Esophagus muscularis mucosa (tissue), 4 donors: ENCODE measurements at regions not wholly inside any gene's neighbourhood (a gene's known extent, or its start where the extent isn't known, plus 50 kb on each side); places are given as distances from the start of the nearest gene placed in this dataset.

ENCODE experiments used
- DNase-seq: peaks from one replicate; pipeline ENCODE4 v3.0.0-alpha.2; 2017; ENCODE audit errors: extremely low spot score
- H3K27ac ChIP-seq, 4 donors: fragments of 200-600 bp; sonication (generic); replicated peaks in 1 of 4; 1 replicate in 3 of 4; 2 replicates in 1 of 4; pipeline ENCODE4 v1.5.1; 2016 to 2019; ENCODE audit warnings: mild to moderate bottlenecking in 1 of 4
- H3K27me3 ChIP-seq, 4 donors: fragments of 200-600 bp; sonication (generic); one replicate each; pipeline versions ENCODE4 v1.5.1 to v1.6.0; 2016 to 2019
- H3K36me3 ChIP-seq, 4 donors: fragments of 200-600 bp; sonication (generic); one replicate each; pipeline ENCODE4 v1.5.1; 2016 to 2019
- H3K4me1 ChIP-seq, 4 donors: fragments of 200-600 bp; sonication (generic); one replicate each; pipeline ENCODE4 v1.5.1; 2016 to 2019
- H3K4me3 ChIP-seq, 4 donors: fragments of 200-600 bp; sonication (generic); 1 replicate in 2 of 4; 2 replicates in 2 of 4; pipeline ENCODE4 v1.5.1; 2016 to 2019; ENCODE audit warnings: mild to moderate bottlenecking in 4 of 4, moderate library complexity in 1 of 4
- H3K9me3 ChIP-seq, 4 donors: fragments of 200-600 bp; sonication (generic); 1 replicate in 3 of 4; 2 replicates in 1 of 4; pipeline ENCODE4 v1.5.1; 2016 to 2019
- EP300 ChIP-seq: sonication (generic); formaldehyde crosslinking; IDR thresholded peaks from one replicate; pipeline ENCODE4 v1.6.1; 2017; ENCODE audit warnings: antibody characterized with exemption
- POLR2A ChIP-seq: fragments of 450-650 bp; IDR thresholded peaks from one replicate; pipeline ENCODE4 v1.6.1; 2017; ENCODE audit warnings: antibody characterized with exemption, moderate library complexity, mild to moderate bottlenecking, low read depth
- POLR2AphosphoS5 ChIP-seq, 2 donors: sonication (generic); formaldehyde crosslinking; IDR thresholded peaks; one replicate each; pipeline ENCODE4 v1.6.1; 2017; ENCODE audit warnings: antibody characterized with exemption in 2 of 2
- WGBS: methylation state at CpG from one replicate; pipeline ENCODE4 v1.1.5; 2018; 5-methylcytosine and 5-hydroxymethylcytosine counted together
- intact Hi-C: fragments of 100-400 bp; cut with DNase I; formaldehyde crosslinking; loops from one replicate; pipeline ENCODE4 v1.15.1; 2023
- TF ChIP-seq, protein P1 (sequence below), 3 experiments: fragments of 200-600 bp in 2 of 3; fragments of 450-650 bp in 1 of 3; sonication (generic) in 2 of 3; IDR thresholded peaks; one replicate each; pipeline ENCODE4 v1.5.1; 2017 to 2019; ENCODE audit warnings: antibody characterized with exemption in 3 of 3, mild to moderate bottlenecking in 2 of 3, moderate library complexity in 1 of 3

DNA sequence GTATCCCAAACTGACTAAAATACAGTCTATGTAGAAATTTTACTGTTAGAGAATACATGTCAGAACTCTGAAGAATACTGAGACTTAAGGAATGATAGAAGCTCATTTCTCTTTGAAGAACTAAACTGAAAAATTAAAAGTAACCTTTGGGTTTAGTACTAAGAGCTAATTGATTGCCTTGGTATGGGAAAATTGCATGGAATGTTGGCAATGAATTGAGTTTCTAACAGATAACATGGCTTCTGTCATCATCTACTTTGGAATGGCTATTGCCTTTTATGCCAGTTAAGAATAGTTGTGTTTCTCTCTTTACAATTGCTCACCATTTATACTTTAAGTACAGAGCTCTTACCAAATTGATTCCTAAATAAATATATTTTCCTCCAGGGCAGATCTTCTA is 308.8 kb upstream of the SYT1 start:
- Histone ChIP-seq H3K4me1 (no peaks in the 10 kb centered on the region), H3K27me3 (no peaks in the 10 kb centered on the region), H3K4me3 (no peak overlapping the region), H3K27ac (no peak overlapping the region), H3K36me3 (no peaks in the 10 kb centered on the region), H3K9me3 (no peaks in the 10 kb centered on the region)
- TF ChIP-seq POLR2AphosphoS5 (IDR thresholded peaks at IDR 0.05) (no peak), EP300 (no peak), POLR2A (no peak)
- TF ChIP-seq, protein P1, sequence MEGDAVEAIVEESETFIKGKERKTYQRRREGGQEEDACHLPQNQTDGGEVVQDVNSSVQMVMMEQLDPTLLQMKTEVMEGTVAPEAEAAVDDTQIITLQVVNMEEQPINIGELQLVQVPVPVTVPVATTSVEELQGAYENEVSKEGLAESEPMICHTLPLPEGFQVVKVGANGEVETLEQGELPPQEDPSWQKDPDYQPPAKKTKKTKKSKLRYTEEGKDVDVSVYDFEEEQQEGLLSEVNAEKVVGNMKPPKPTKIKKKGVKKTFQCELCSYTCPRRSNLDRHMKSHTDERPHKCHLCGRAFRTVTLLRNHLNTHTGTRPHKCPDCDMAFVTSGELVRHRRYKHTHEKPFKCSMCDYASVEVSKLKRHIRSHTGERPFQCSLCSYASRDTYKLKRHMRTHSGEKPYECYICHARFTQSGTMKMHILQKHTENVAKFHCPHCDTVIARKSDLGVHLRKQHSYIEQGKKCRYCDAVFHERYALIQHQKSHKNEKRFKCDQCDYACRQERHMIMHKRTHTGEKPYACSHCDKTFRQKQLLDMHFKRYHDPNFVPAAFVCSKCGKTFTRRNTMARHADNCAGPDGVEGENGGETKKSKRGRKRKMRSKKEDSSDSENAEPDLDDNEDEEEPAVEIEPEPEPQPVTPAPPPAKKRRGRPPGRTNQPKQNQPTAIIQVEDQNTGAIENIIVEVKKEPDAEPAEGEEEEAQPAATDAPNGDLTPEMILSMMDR (IDR thresholded peaks at IDR 0.05): no peak
- DNase-seq: no peak
- intact Hi-C loops: no loop called here

DNA sequence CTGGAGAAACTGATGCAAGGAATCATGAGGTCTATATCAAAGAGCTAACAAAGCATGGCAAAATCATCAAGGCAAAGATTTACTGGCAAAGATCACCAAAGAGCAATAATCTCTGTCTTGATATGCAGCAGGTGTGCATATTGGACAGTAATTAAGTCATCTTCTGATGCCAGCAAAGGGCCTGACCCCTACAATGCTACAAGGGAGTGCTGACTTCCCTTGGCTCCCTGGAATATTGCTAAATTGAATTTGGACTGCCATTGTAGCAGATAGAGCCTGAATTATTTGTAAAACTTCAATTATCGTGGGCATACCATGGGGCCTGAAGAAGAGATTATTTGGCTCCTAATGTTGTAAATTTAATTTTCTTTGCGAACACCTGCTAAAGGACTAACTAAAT is 307.9 kb upstream of the SYT1 start:
- Histone ChIP-seq H3K9me3 (no peaks in the 10 kb centered on the region), H3K27me3 (no peaks in the 10 kb centered on the region), H3K4me3 (no peak overlapping the region), H3K27ac (no peak overlapping the region), H3K36me3 (no peaks in the 10 kb centered on the region), H3K4me1 (no peaks in the 10 kb centered on the region)
- TF ChIP-seq POLR2A: no peak
- TF ChIP-seq POLR2AphosphoS5 (IDR thresholded peaks at IDR 0.05): no peak
- TF ChIP-seq EP300: no peak
- TF ChIP-seq, protein P1 (IDR thresholded peaks at IDR 0.05): no peak
- no peak for DNase-seq
- 87% methylated on average over 2 of the region's 2 CpGs for WGBS
- intact Hi-C loops: no loop called here

DNA sequence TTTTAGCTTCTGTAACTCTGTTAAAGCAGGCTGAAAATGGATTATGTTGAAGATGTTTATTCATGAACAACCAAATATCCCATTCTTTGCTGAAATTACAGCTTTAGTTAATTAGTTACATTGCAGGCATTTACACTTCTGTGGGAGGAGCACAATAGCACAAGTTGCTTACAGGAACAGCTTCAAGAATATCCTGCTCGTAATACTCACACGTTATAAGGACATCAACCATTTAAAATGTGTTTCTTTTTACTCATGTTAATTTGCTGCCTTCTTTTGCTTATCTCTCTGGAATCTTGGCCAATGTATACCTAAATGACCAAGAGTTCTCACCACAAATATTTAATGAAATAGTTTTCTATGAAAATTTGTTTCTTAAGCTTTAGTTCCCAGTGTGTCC is 305.2 kb upstream of the SYT1 start:
- Histone ChIP-seq H3K4me3 (no peak overlapping the region), H3K27me3 (no peaks in the 10 kb centered on the region), H3K27ac (no peak overlapping the region), H3K9me3 (no peaks in the 10 kb centered on the region), H3K4me1 (no peaks in the 10 kb centered on the region), H3K36me3 (no peaks in the 10 kb centered on the region)
- DNase-seq: no peak
- TF ChIP-seq EP300 (no peak), POLR2A (no peak), POLR2AphosphoS5 (IDR thresholded peaks at IDR 0.05) (no peak)
- TF ChIP-seq, protein P1 (IDR thresholded peaks at IDR 0.05): no peak
- 70% methylated on average over 2 of the region's 2 CpGs for WGBS
- intact Hi-C loops: no loop called here

DNA sequence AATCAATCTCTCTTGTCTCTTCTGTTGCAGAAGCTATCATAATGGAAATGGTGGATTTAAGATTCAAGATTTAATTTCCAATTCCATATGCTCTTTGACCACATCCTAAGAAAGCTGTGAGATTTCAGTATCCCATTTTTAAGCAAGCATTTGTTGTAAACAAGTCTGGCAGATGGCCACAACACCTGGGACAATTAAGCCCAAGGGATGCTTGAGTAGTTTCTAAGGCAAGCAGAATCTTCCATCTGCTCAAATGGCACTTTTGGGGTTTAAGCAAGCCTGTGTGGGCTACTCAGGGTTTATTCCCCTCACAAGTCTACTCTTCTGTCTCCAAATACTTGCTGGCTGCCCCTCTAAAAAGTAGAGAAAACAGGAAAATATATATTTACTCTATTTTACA is 304.7 kb upstream of the SYT1 start:
- no peaks in the 10 kb centered on the region for H3K27me3 ChIP-seq
- DNase-seq: no peak
- H3K36me3 ChIP-seq: no peaks in the 10 kb centered on the region
- H3K9me3 ChIP-seq: no peaks in the 10 kb centered on the region
- intact Hi-C loops: no loop called here
- H3K27ac ChIP-seq: no peak overlapping the region
- no peaks in the 10 kb centered on the region for H3K4me1 ChIP-seq
- TF ChIP-seq, protein P1 (IDR thresholded peaks at IDR 0.05): no peak
- TF ChIP-seq POLR2A (no peak), POLR2AphosphoS5 (IDR thresholded peaks at IDR 0.05) (no peak), EP300 (no peak)
- no peak overlapping the region for H3K4me3 ChIP-seq

DNA sequence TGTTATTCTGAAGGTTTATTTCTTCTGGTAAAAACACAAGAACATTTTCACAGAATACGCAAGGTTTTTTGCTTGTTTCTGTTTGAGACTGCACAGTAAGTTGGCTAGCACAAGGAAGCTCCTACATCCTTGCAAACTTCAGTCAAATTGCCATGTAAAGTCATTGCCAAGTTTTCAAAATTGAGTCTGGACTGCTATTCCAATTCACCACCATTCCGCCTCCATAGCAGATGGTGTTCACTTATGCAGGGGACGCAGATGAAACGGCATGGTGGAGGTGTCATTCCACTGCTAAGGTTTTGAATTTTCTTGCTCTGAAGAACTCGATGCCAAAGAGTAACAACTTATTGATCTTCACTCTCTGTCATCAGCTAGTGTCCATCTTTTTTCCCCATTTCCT is 303.9 kb upstream of the SYT1 start:
- Histone ChIP-seq H3K27ac (no peak overlapping the region), H3K27me3 (no peaks in the 10 kb centered on the region), H3K36me3 (no peaks in the 10 kb centered on the region), H3K9me3 (no peaks in the 10 kb centered on the region), H3K4me3 (no peak overlapping the region), H3K4me1 (no peaks in the 10 kb centered on the region)
- intact Hi-C loops: no loop called here
- 94% methylated on average over 5 of the region's 5 CpGs for WGBS
- TF ChIP-seq, protein P1 (IDR thresholded peaks at IDR 0.05): no peak
- TF ChIP-seq POLR2A (no peak), POLR2AphosphoS5 (IDR thresholded peaks at IDR 0.05) (no peak), EP300 (no peak)
- DNase-seq: no peak
